Smooth muscle cell of the brain vasculature (primary cell): ENCODE measurements at regions not wholly inside any gene's neighbourhood (a gene's known extent, or its start where the extent isn't known, plus 50 kb on each side); places are given as distances from the start of the nearest gene placed in this dataset.
"Not testable (repeated sequence)": the region's sequence is repeated elsewhere in the genome, so short reads cannot be mapped to it uniquely, and the experiment has no call there.

Experiments used
- DNase-seq: peaks from one replicate; pipeline ENCODE4 v3.0.0-alpha.2; 2012; ENCODE audit warnings: low read depth, low spot score

DNA sequence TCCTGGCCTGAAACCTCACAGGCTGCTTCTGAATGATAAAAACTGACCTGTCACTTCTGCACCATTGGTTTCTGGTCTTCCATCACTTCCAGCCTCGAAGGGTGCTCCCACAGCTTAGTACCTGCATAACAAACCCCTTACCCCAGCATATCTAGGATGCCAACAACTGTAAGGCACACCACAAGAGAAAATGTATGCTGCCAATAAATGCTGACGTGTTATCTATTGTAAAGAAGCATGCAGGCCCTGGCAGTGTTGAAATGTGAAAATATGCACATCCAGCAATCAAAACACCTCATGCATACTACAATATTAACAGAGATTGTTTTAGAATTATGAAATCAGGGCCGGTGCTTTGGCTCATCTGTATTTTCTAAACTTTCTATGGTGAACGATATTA lies 242.0 kb upstream of the NSMCE3 start:
- no peak for DNase-seq

DNA sequence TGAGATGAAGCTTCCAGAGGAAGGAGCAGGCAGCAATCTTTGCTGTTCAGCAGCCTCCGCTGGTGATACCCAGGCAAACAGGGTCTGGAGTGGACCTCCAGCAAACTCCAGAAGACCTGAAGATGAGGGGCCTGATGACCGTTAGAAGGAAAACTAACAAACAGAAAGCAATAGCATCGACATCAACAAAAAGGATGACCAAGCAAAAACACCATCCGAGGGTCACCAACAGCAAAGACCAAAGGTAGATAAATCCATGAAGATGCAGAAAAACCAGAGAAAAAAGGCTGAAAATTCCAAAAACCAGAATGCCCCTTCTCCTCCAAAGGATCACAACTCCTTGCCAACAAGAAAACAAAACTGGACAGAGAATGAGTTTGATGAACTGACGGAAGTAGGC lies 235.9 kb upstream of the NSMCE3 start:
- not testable (repeated sequence) for DNase-seq

- DNase-seq: no peak
Observed at GRCh38 chr15:29490747-29491471, 221.3 kb upstream of the NSMCE3 start.

- DNase-seq: no peak
Observed at GRCh38 chr15:29480949-29481348, 211.3 kb upstream of the NSMCE3 start.

- no peak for DNase-seq
Observed at GRCh38 chr15:29480278-29480677, 210.7 kb upstream of the NSMCE3 start.

DNA sequence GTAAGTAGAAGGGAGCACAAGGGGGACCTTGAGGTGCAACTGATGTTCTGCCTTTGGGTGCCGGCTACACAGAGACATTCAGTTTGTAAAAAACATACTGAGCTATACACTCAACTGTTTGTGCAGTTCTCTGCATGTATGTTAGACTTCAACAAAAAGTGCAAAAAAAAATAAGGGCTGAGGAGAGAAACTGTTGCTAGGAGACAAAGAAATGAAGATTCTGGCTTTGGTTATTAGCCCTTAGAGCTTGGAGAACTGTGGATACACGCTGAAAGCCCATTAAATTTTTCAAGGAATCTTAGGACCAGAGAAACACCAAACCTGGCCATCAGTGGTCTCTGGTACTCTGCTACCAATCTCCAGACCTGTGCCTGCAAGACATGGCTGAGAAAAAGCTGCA lies 207.6 kb upstream of the NSMCE3 start:
- no peak for DNase-seq

- no peak for DNase-seq
Observed at GRCh38 chr15:29476503-29477080, 207.0 kb upstream of the NSMCE3 start.

GRCh38 chr15:29475096-29475495 lies 205.5 kb upstream of the NSMCE3 start:
- DNase-seq: no peak

- DNase-seq: no peak
Observed at GRCh38 chr15:29473621-29474105, 204.0 kb upstream of the NSMCE3 start.

DNA sequence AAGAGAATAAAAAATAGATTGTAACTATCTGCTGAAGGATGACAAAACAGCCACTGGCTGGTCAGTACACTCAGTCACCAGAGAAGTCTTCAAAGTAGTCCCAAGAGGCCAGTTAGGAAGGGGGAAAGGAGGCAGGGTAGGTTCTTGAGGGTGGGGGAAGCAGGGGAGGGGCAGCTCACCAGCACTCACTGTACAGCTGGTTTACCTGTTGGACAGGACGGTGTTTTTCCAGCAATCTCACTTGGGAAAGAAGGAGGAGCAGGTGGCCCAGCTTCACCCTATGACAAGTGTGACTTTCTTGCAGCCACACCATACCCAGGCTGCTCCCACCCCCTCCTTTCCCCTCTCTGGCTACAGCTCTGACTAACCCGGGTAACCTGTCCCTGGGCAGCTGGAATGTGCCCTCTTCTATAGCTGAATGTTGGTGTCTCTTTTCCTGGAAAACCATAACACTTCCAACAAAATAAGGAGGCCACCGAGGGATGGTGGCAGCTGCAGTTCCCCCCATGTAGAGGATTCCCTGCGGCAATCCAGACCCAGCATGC lies 203.4 kb upstream of the NSMCE3 start:
- no peak for DNase-seq

DNA sequence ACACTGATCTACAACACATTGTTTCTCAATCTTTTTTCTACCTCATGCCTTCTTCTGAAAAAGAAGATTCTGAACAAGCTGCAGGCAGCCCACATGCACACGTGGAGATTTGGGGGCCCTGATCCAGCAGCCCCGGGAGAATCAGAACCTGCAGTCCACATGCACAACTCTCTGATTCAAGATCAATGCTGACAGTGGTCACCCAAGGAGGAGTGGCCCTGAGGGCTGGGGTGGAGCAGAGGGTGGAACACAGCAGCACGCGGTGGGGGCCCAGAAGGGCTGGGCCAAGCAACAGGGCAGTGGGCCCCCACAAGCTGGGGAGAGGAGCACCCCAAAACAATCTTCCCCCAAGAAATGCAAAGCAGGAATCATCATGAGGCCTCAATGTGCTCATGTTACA lies 202.1 kb upstream of the NSMCE3 start:
- DNase-seq: no peak

DNA sequence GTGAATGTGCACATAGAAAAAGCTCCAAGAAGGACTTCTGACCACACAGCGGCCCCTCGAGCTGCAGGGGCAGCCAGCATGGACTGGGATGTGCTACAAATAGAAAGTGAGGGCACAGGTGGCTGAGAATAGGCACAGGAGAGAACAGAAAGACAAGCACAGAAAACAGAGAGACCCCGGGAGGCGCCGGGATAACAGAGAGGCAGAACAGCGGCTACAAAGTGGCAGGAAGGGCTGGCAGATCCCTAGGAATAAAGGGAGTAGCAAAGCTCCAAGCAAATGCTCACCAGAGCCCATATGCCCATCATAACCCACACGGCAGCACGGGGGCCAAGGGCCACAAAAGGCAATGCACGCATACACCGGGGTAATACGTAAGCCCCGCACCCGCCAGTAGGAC lies 201.7 kb upstream of the NSMCE3 start:
- DNase-seq: no peak

DNA sequence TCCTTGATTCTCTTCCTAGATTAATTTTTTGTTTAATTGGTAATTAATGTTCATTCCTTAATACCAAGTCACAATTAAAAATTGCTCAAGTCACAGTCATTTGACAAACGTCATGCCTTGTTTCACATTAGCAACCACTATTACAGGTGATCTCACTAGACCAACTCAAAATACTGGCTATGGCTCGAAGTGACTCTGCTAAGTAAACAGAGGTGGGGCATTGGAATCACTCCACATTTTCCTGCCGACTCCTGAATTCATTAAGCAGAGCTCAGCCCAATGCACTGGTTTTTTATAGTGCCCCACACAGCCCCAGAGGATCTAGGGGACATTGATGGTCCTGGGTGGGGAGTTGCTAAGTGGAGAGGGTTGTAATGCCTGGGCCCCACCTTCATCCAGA lies 201.2 kb upstream of the NSMCE3 start:
- DNase-seq: no peak

GRCh38 chr15:29470311-29470710 lies 200.7 kb upstream of the NSMCE3 start:
- no peak for DNase-seq

DNA sequence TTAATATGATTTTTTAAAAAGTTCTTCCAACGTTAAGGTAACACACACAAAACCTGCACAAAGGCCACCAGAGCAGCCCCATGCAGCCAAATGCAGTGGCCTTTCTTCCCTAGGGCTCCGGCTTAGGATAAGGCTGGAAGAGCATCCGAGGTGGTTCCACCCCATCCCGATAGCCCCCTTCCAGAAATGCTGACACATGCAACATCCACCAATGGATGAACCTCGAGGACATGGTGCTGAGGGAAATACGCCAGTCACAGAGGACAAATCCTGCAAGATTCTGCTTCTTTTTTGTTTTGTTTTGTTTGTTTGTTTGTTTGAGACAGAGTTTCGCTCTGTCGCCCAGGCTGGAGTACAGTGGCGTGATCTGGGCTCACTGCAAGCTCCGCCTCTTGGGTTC lies 199.3 kb upstream of the NSMCE3 start:
- DNase-seq: no peak

- no peak for DNase-seq
Observed at GRCh38 chr15:29467091-29467490, 197.5 kb upstream of the NSMCE3 start.

- DNase-seq: no peak
Observed at GRCh38 chr15:29466292-29466691, 196.7 kb upstream of the NSMCE3 start.

DNA sequence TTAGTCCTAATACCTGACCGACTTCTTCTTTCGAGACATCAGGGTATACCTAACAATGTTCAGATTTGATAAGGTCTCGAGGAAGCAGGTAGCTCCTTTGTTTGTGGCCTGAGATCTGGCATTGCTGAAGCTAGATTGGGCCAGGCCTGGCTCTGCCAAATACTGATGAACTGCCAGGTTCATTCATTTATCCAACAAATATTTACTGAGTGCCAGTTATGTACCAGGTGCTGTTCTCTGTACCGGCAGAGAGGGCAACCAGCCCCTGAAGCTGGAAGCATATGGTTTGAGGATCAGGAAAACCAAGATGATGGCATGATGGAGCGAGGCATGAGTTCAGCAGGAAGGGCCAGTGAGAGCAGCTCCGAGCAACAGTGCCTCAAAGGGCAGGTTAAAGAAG lies 196.2 kb upstream of the NSMCE3 start:
- no peak for DNase-seq

- no peak for DNase-seq
Observed at GRCh38 chr15:29465196-29465595, 195.6 kb upstream of the NSMCE3 start.

GRCh38 chr15:29461877-29462276 lies 192.3 kb upstream of the NSMCE3 start:
- no peak for DNase-seq

GRCh38 chr15:29458361-29458760 lies 188.7 kb upstream of the NSMCE3 start:
- no peak for DNase-seq

DNA sequence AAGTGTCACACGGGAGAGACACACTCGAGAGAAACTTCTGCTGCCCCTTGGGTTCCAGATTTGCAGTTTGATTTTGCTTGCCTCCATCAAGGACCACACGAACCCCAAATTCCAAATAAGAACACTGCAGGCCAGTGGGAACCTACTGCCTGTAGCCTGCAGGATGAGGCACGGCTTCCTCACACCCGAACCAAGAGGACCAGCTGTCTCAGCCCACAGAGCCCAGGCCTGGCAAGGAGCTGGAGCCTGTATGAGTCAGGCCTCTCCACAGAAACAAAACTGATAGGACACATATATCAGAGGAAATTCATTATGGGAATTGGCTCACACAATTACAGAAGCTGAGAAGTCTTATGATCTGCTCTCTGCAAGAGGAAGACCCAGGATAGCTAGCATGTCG lies 188.1 kb upstream of the NSMCE3 start:
- no peak for DNase-seq

GRCh38 chr15:29456964-29457363 lies 187.3 kb upstream of the NSMCE3 start:
- DNase-seq: no peak
